Endothelial cell (in vitro differentiated cells): ENCODE measurements at regions not wholly inside any gene's neighbourhood (a gene's known extent, or its start where the extent isn't known, plus 50 kb on each side); places are given as distances from the start of the nearest gene placed in this dataset.
"Not testable (repeated sequence)": the region's sequence is repeated elsewhere in the genome, so short reads cannot be mapped to it uniquely, and the experiment has no call there.

Source experiments
- DNase-seq: peaks from one replicate; pipeline ENCODE4 v3.0.0; 2021; ENCODE audit warnings: low spot score
- H3K27ac Mint-ChIP-seq: one replicate; pipeline ENCODE4 v1.8.0; 2021; ENCODE audit warnings: mixed read lengths, inconsistent platforms; ENCODE audit not compliant: unreplicated experiment
- H3K27me3 Mint-ChIP-seq: one replicate; pipeline ENCODE4 v1.8.0; 2021; ENCODE audit warnings: mild to moderate bottlenecking, moderate library complexity, mixed read lengths, inconsistent platforms; ENCODE audit not compliant: unreplicated experiment
- H3K36me3 Mint-ChIP-seq: one replicate; pipeline ENCODE4 v1.8.0; 2021; ENCODE audit warnings: mild to moderate bottlenecking, low read depth, mixed read lengths, inconsistent platforms; ENCODE audit not compliant: unreplicated experiment
- H3K4me1 Mint-ChIP-seq: one replicate; pipeline ENCODE4 v1.8.0; 2021; ENCODE audit warnings: mild to moderate bottlenecking, mixed read lengths, inconsistent platforms; ENCODE audit not compliant: unreplicated experiment
- H3K4me3 Mint-ChIP-seq: one replicate; pipeline ENCODE4 v1.8.0; 2021; ENCODE audit warnings: mild to moderate bottlenecking, mixed read lengths, inconsistent platforms; ENCODE audit not compliant: unreplicated experiment
- H3K9me3 Mint-ChIP-seq: one replicate; pipeline ENCODE4 v1.8.0; 2021; ENCODE audit warnings: mixed read lengths, inconsistent platforms; ENCODE audit not compliant: unreplicated experiment
- TF ChIP-seq, protein P1 (sequence below): fragments of 200-600 bp; sonication (generic); IDR thresholded peaks from one replicate; pipeline ENCODE4 v1.5.0; 2021; ENCODE audit warnings: antibody characterized with exemption; ENCODE audit not compliant: unreplicated experiment

DNA sequence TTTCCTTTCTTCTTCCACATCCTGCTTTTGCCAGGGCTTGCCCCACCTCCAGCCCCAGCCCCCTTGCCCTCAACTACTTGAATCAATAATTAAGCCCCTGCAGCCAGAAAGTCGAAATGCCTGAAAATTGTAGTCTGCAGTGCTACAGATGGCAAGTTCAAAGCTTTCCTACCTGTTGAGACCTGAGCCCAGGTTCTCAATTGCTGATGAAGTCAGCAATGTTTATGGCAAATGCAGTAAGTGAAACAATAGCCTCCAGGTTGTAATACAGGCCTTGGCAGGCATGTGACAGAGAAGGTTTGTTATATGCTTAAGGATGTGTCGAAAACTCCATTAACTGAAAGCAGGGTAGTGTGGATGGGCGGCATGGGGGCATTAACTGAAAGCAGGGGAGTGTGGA is 181.1 kb upstream of the SESN3 start:
- TF ChIP-seq, protein P1, sequence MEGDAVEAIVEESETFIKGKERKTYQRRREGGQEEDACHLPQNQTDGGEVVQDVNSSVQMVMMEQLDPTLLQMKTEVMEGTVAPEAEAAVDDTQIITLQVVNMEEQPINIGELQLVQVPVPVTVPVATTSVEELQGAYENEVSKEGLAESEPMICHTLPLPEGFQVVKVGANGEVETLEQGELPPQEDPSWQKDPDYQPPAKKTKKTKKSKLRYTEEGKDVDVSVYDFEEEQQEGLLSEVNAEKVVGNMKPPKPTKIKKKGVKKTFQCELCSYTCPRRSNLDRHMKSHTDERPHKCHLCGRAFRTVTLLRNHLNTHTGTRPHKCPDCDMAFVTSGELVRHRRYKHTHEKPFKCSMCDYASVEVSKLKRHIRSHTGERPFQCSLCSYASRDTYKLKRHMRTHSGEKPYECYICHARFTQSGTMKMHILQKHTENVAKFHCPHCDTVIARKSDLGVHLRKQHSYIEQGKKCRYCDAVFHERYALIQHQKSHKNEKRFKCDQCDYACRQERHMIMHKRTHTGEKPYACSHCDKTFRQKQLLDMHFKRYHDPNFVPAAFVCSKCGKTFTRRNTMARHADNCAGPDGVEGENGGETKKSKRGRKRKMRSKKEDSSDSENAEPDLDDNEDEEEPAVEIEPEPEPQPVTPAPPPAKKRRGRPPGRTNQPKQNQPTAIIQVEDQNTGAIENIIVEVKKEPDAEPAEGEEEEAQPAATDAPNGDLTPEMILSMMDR, result no peak
- Mint-ChIP-seq H3K27ac (no peak overlapping the region), H3K36me3 (no peaks in the 10 kb centered on the region), H3K4me1 (no peaks in the 10 kb centered on the region), H3K4me3 (no peak overlapping the region), H3K27me3 (peaks cover 2% of the 10 kb centered on the region), H3K9me3 (no peaks in the 10 kb centered on the region)
- DNase-seq, result no peak

DNA sequence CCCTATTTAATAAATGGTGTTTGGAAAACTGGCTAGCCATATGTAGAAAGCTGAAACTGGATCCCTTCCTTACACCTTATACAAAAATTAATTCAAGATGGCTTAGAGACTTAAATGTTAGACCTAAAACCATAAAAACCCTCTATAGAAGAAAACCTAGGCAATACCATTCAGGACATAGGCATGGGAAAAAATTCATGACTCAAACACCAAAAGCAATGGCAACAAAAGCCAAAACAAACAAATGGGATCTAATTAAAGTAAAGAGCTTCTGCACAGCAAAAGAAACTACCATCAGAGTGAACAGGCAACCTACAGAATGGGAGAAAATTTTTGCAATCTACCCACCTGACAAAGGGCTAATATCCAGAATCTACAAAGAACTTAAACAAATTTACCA is 179.7 kb upstream of the SESN3 start:
- H3K27me3 Mint-ChIP-seq, H3K4me1 Mint-ChIP-seq, H3K9me3 Mint-ChIP-seq, H3K4me3 Mint-ChIP-seq, H3K36me3 Mint-ChIP-seq, H3K27ac Mint-ChIP-seq, DNase-seq: not testable (repeated sequence)

DNA sequence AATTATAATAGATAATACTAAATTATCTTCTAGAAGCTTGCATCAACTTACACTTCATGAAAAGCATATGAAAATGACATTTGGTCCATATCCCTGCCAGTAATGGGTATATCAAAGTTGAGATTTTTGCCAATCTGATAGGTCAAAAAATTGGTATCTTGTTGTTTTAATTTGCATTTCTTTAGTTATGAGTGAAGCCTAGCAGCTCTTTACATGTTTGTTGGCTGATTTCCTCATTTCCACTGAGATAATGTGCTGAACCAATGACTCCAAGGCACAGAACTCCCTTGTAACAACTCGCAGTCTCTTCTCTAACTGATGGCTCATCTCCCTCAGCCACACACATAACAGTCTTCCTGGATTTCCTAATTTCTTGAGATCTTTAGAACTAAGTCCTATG is 175.3 kb upstream of the SESN3 start:
- H3K4me1 Mint-ChIP-seq, result no peaks in the 10 kb centered on the region

DNA sequence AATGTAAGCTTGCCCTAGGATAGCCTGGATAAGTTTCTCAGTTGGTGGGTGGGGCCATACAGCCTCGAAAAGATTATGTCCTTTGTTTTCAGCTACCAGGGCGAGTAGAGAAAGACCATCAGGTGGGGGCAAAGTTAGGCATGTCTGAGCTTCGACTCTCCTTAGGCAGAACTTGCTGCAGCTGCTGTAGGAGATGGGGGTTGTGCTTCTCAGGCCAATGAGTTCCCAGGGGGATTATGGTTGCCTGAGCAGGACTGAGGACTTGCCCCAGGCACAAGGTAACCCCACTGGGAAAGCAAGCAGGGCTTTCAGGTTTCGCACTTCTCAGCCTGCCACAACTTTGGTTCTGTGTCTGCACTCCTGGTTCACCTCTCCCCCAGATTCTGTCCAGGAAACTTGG is 173.4 kb upstream of the SESN3 start:
- no peak for DNase-seq

More for the DNA sequence above, 175.3 kb upstream of the SESN3 start:
- no peaks in the 10 kb centered on the region for H3K27me3 Mint-ChIP-seq
- no peaks in the 10 kb centered on the region for H3K36me3 Mint-ChIP-seq
- DNase-seq, result no peak
- TF ChIP-seq, protein P1, result no peak
- H3K27ac Mint-ChIP-seq, result no peak overlapping the region
- no peaks in the 10 kb centered on the region for H3K9me3 Mint-ChIP-seq
- H3K4me3 Mint-ChIP-seq, result no peak overlapping the region

DNA sequence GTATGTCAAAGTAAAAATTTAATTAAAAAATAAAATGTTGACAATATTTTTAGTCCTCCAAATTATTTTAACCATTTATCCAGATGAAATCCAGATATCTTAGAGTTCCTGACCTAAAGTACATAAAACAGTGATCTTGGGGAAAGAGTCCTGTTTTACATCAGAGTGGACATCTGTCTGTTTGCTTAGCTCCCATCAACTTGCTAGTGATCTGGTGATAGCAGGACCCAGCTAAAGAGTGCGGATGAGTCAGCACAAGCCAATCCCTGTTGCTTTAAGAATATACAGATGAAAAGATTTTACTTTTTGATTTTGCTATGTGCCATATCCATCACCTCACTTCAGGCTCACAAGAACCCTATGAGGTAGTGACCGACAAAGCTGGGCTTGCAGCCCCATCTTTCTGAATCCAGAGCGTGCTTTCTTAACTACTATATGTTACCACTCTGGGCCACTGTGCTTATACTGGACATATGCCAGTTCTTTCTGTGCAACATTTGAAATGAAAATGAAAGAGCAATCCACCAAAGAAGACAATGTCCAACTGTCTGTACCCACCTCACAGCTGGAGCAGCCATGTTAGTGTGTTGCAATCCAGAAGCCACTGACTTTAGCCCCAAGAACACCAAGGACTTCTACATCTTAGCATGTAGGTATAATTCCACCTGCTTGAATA is 167.6 kb upstream of the SESN3 start:
- no peaks in the 10 kb centered on the region for H3K9me3 Mint-ChIP-seq

More for the DNA sequence above, 173.4 kb upstream of the SESN3 start:
- no peak overlapping the region for H3K4me3 Mint-ChIP-seq
- TF ChIP-seq, protein P1, result no peak
- no peak overlapping the region for H3K27ac Mint-ChIP-seq
- no peaks in the 10 kb centered on the region for H3K27me3 Mint-ChIP-seq
- H3K4me1 Mint-ChIP-seq, result no peaks in the 10 kb centered on the region
- H3K36me3 Mint-ChIP-seq, result no peaks in the 10 kb centered on the region
- H3K9me3 Mint-ChIP-seq, result no peaks in the 10 kb centered on the region

More for the DNA sequence above, 167.6 kb upstream of the SESN3 start:
- Mint-ChIP-seq H3K27ac (no peak overlapping the region), H3K4me3 (no peak overlapping the region), H3K4me1 (no peaks in the 10 kb centered on the region), H3K36me3 (no peaks in the 10 kb centered on the region), H3K27me3 (no peaks in the 10 kb centered on the region)
- TF ChIP-seq, protein P1, result no peak
- no peak for DNase-seq
